AG09309 (cell line): ENCODE measurements at regions not wholly inside any gene's neighbourhood (a gene's known extent, or its start where the extent isn't known, plus 50 kb on each side); places are given as distances from the start of the nearest gene placed in this dataset.
A peak's percentile ranks its signal among the peaks of the same experiment; 100 is the strongest.

Experiments
- DNase-seq: peaks from one replicate; pipeline ENCODE4 v3.0.0-alpha.2; 2010; ENCODE audit warnings: low read depth
- H3K4me3 ChIP-seq: 2 replicates; pipeline ENCODE4 v1.5.1; 2011; ENCODE audit warnings: mild to moderate bottlenecking, low read depth, low read length, moderate library complexity; ENCODE audit not compliant: control insufficient read depth
- TF ChIP-seq, protein P1 (sequence below): IDR thresholded peaks from 2 replicates; pipeline ENCODE4 v1.5.1; 2011; ENCODE audit warnings: mild to moderate bottlenecking, low read depth, low read length, inconsistent platforms; ENCODE audit not compliant: insufficient read depth, control insufficient read depth; ENCODE audit errors: missing control alignments

DNA sequence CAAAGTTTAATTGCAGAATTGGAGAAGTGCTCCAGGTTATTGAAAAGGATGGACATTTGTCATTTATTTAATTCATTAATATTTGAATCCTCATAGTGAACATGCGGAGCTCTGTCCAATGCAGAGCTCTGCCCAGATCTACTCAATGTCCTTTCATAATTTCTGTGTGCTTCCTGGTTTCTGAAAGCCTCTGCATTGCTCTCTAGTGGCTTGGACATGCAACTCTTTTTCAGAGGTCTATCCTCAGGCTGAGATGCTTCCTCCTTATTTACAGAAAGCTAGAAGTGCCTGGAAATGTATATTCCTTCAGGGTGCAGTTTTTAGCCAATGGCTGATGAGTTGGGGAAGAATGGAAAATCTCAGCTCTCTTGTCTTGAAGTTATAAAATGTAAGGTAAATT is 786.1 kb upstream of the AADAT start:
- TF ChIP-seq, protein P1, sequence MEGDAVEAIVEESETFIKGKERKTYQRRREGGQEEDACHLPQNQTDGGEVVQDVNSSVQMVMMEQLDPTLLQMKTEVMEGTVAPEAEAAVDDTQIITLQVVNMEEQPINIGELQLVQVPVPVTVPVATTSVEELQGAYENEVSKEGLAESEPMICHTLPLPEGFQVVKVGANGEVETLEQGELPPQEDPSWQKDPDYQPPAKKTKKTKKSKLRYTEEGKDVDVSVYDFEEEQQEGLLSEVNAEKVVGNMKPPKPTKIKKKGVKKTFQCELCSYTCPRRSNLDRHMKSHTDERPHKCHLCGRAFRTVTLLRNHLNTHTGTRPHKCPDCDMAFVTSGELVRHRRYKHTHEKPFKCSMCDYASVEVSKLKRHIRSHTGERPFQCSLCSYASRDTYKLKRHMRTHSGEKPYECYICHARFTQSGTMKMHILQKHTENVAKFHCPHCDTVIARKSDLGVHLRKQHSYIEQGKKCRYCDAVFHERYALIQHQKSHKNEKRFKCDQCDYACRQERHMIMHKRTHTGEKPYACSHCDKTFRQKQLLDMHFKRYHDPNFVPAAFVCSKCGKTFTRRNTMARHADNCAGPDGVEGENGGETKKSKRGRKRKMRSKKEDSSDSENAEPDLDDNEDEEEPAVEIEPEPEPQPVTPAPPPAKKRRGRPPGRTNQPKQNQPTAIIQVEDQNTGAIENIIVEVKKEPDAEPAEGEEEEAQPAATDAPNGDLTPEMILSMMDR = no peak
- H3K4me3 ChIP-seq = no peak overlapping the region
- no peak for DNase-seq

DNA sequence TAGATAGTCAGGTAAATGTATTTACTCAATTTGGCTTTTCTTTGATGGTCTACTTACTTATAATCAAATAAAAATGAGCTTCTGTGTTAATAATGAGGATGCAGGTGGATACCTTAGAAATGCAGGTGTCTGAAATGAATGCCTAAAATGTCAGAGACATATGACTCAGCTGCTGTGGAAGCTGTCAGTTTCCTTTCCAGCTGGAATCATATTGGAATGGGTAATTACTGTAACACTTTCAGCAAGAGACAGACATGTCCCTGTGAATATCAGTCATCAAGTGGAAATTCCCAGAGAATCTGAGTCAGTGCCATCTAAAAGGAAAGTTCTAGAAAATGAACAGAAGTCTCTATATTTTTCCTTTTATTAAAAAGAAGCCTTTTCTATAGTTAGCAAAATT is 783.0 kb upstream of the AADAT start:
- no peak for DNase-seq
- TF ChIP-seq, protein P1 = no peak
- H3K4me3 ChIP-seq = no peak overlapping the region

DNA sequence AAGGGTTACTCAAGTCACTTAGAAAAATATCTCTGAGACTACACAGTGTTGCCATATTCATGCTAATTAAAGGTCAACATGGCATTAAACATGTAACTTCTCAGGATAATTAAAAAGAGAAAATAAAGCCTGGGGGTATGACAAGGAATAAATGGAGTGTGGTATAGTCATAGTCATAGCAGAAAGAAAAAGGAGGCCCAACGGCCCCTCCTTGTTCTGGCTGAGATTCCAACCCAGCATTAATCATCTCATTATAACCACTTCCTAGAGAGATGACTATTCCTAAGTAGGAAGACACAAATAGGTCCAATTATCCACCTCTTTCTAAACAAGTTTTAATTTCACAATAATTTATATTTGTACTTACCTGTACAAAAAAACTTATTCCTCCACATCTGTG is 778.4 kb upstream of the AADAT start:
- H3K4me3 ChIP-seq = no peak overlapping the region
- TF ChIP-seq, protein P1 = no peak
- no peak for DNase-seq

DNA sequence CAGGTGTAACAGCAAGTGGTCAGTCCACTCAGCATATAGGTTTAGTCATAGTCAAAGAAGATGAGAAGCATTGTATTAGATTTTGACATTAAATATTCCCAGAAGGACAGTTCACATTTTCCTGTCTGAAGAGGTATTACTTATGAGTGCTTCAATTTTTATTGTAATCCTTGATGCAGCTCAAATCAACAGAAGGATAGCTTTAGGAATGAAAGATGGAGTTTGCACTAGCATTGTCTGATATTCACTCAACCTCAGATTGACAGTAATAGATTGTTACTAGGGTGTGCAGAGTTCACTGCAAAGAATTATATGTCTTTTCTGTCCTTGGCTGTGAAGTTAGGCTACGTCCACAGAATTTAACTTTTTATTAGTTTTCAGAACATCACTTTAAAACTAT is 764.3 kb upstream of the AADAT start:
- no peak overlapping the region for H3K4me3 ChIP-seq
- DNase-seq = no peak
- TF ChIP-seq, protein P1 = no peak

DNA sequence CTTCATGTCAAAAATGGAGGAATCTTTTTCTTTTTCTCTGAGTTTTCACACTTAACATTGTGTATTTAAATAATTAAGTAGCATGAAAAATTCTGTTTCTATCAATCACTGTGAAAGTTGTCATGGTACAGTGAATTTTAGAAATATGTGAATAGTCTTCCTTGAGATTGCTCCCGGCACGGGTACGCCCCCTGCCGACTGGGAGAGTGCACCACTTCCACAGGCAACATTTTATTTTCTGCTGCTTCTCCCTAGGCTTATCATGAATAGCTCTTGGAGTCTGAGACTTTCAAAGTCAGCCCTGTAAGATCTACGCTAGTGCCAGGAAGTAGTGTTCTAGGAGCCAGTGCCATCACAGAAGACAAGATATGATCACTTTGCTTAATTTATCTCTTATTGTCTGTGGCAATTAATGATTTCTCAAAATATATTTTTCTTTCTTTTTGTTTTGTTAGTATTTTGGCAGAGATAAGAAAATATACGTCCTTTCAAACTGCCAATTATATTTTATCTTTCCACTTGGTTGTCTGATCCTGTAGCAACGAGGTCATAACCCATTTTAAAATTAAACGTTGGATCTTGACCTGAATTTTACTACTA is 763.8 kb upstream of the AADAT start:
- no peak for DNase-seq
- TF ChIP-seq, protein P1 = peak; percentile 1

DNA sequence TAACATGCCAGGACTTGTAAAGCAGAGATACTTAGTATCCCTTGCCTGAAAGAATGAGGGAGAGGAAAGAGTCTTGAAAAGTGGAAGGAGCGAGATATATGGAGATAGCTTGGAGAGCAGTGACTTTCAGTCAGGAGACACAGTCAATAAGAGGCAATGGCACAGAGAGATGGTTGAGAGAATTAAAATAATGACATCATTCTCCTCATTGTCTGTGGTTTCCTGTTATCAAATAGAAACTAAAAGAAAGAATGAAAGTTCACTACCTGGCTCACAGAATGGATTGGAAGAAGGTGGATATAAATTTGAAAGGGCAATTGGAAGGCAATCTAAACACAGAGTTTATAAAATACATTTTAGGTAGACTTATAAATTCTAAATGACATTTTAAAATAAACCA is 760.2 kb upstream of the AADAT start:
- no peak for DNase-seq
- no peak overlapping the region for H3K4me3 ChIP-seq
- TF ChIP-seq, protein P1 = no peak

More for the DNA sequence above, 763.8 kb upstream of the AADAT start:
- no peak overlapping the region for H3K4me3 ChIP-seq
